MM.1S (cell line): ENCODE measurements at regions not wholly inside any gene's neighbourhood (a gene's known extent, or its start where the extent isn't known, plus 50 kb on each side); places are given as distances from the start of the nearest gene placed in this dataset.

Experiments
- CTCF ChIP-seq: fragments of 300-600 bp; sonication (generic); IDR thresholded peaks from 2 replicates; pipeline ENCODE4 v1.5.1; 2016; ENCODE audit warnings: antibody characterized with exemption, low read length, mixed read lengths
- EZH2 ChIP-seq: fragments of 300-600 bp; sonication (generic); optimal IDR thresholded peaks from 2 replicates; pipeline ENCODE3; 2017; ENCODE audit warnings: low read depth, mild to moderate bottlenecking, antibody characterized with exemption, low read length, mixed read lengths

GRCh38 chr2:94725543-94725942, 145.7 kb upstream of the TEKT4 start:
- no peak for TF ChIP-seq EZH2
- TF ChIP-seq CTCF = no peak
